ENCODE measurements at regions not wholly inside any gene's neighbourhood (a gene's known extent, or its start where the extent isn't known, plus 50 kb on each side); places are given as distances from the start of the nearest gene placed in this dataset.

- no peak for TF ChIP-seq CTCF (IDR thresholded peaks at IDR 0.05)
- no peak for TF ChIP-seq POLR2A (IDR thresholded peaks at IDR 0.05)
Measured at GRCh38 chr6:91434576-91434975, 847.7 kb upstream of the MAP3K7 start.

Data from thyroid gland (tissue), 4 donors.